ENCODE measurements at regions not wholly inside any gene's neighbourhood (a gene's known extent, or its start where the extent isn't known, plus 50 kb on each side); places are given as distances from the start of the nearest gene placed in this dataset.

- no peak overlapping the region for H3K9ac ChIP-seq (ENCODE audit: low read depth, low read length, poor library complexity, severe bottlenecking)
- H3K79me2 ChIP-seq (ENCODE audit: insufficient read depth, low read length), result no peaks in the 10 kb centered on the region
- no peak overlapping the region for H3K4me2 ChIP-seq (ENCODE audit: low read depth, low read length, poor library complexity, severe bottlenecking)
- no peak overlapping the region for H2AFZ ChIP-seq (ENCODE audit: low read length)
- H3K27me3 ChIP-seq (ENCODE audit: insufficient read depth, low read length, poor library complexity, severe bottlenecking), result no peaks in the 10 kb centered on the region
- H3K4me1 ChIP-seq (ENCODE audit: insufficient read depth, low read length, poor library complexity, severe bottlenecking), result no peaks in the 10 kb centered on the region
- H3K9me2 ChIP-seq (replicated peaks; ENCODE audit: low read depth, low read length), result no peaks in the 10 kb centered on the region
- no peaks in the 10 kb centered on the region for H4K20me1 ChIP-seq (ENCODE audit: insufficient read depth, low read length, poor library complexity, severe bottlenecking)
- no peaks in the 10 kb centered on the region for H3K36me3 ChIP-seq (ENCODE audit: insufficient read depth, low read length)
- H3F3A ChIP-seq (ENCODE audit: low read depth), result no peaks in the 10 kb centered on the region
- no peak for TF ChIP-seq CTCF (conservative IDR thresholded peaks at IDR 0.05; ENCODE audit: low read length)
- no peak for TF ChIP-seq EZH2phosphoT487 (IDR thresholded peaks at IDR 0.05; ENCODE audit: borderline replicate concordance)
- H3K4me3 ChIP-seq (ENCODE audit: low read length, poor library complexity, severe bottlenecking), result no peak overlapping the region
- no peaks in the 10 kb centered on the region for H3K9me3 ChIP-seq (ENCODE audit: insufficient read depth, low read depth, low read length)
Measured at GRCh38 chr17:31696184-31696602, 162.9 kb downstream of the COPRS start.

- no peaks in the 10 kb centered on the region for H3K9me2 ChIP-seq (replicated peaks; ENCODE audit: low read depth, low read length)
- H3K4me2 ChIP-seq (ENCODE audit: low read depth, low read length, poor library complexity, severe bottlenecking), result no peak overlapping the region
- TF ChIP-seq EZH2phosphoT487 (IDR thresholded peaks at IDR 0.05; ENCODE audit: borderline replicate concordance) (no peak), CTCF (conservative IDR thresholded peaks at IDR 0.05; ENCODE audit: low read length) (no peak)
- H3K79me2 ChIP-seq (ENCODE audit: insufficient read depth, low read length), result no peaks in the 10 kb centered on the region
- H3K4me3 ChIP-seq (ENCODE audit: low read length, poor library complexity, severe bottlenecking), result no peak overlapping the region
- H3K36me3 ChIP-seq (ENCODE audit: insufficient read depth, low read length), result no peaks in the 10 kb centered on the region
- no peaks in the 10 kb centered on the region for H3K27me3 ChIP-seq (ENCODE audit: insufficient read depth, low read length, poor library complexity, severe bottlenecking)
- no peak overlapping the region for H2AFZ ChIP-seq (ENCODE audit: low read length)
- no peaks in the 10 kb centered on the region for H3K4me1 ChIP-seq (ENCODE audit: insufficient read depth, low read length, poor library complexity, severe bottlenecking)
- H4K20me1 ChIP-seq (ENCODE audit: insufficient read depth, low read length, poor library complexity, severe bottlenecking), result no peaks in the 10 kb centered on the region
- H3K9me3 ChIP-seq (ENCODE audit: insufficient read depth, low read depth, low read length), result no peaks in the 10 kb centered on the region
- no peaks in the 10 kb centered on the region for H3F3A ChIP-seq (ENCODE audit: low read depth)
- H3K9ac ChIP-seq (ENCODE audit: low read depth, low read length, poor library complexity, severe bottlenecking), result no peak overlapping the region
Measured at GRCh38 chr17:31695456-31696090, 163.5 kb downstream of the COPRS start.

- Histone ChIP-seq H3K4me3 (ENCODE audit: low read length, poor library complexity, severe bottlenecking) (no peak overlapping the region), H2AFZ (ENCODE audit: low read length) (peak overlapping the region; percentile 30; the same call in 1 of the 2 replicates), H3K9me2 (replicated peaks; ENCODE audit: low read depth, low read length) (no peaks in the 10 kb centered on the region), H3F3A (ENCODE audit: low read depth) (no peaks in the 10 kb centered on the region), H3K36me3 (ENCODE audit: insufficient read depth, low read length) (no peaks in the 10 kb centered on the region), H3K4me2 (ENCODE audit: low read depth, low read length, poor library complexity, severe bottlenecking) (no peak overlapping the region), H3K27me3 (ENCODE audit: insufficient read depth, low read length, poor library complexity, severe bottlenecking) (no peaks in the 10 kb centered on the region), H3K4me1 (ENCODE audit: insufficient read depth, low read length, poor library complexity, severe bottlenecking) (no peaks in the 10 kb centered on the region), H4K20me1 (ENCODE audit: insufficient read depth, low read length, poor library complexity, severe bottlenecking) (no peaks in the 10 kb centered on the region), H3K9ac (ENCODE audit: low read depth, low read length, poor library complexity, severe bottlenecking) (no peak overlapping the region), H3K79me2 (ENCODE audit: insufficient read depth, low read length) (no peaks in the 10 kb centered on the region), H3K9me3 (ENCODE audit: insufficient read depth, low read depth, low read length) (no peaks in the 10 kb centered on the region)
- no peak for TF ChIP-seq EZH2phosphoT487 (IDR thresholded peaks at IDR 0.05; ENCODE audit: borderline replicate concordance)
- no peak for TF ChIP-seq CTCF (conservative IDR thresholded peaks at IDR 0.05; ENCODE audit: low read length)
Measured at GRCh38 chr17:31693433-31694220, 165.4 kb downstream of the COPRS start.

All from Loucy (cell line).